Suprapubic skin (tissue), 4 donors: ENCODE measurements at regions not wholly inside any gene's neighbourhood (a gene's known extent, or its start where the extent isn't known, plus 50 kb on each side); places are given as distances from the start of the nearest gene placed in this dataset.

ENCODE experiments used
- DNase-seq, 2 donors: peaks; one replicate each; pipeline ENCODE4 v3.0.0-alpha.2; 2019; ENCODE audit warnings: low spot score in 2 of 2
- H3K27ac ChIP-seq: fragments of 200-600 bp; sonication (generic); one replicate; pipeline ENCODE4 v1.5.1; 2019
- H3K27me3 ChIP-seq: fragments of 200-600 bp; sonication (generic); one replicate; pipeline ENCODE4 v1.5.1; 2019
- H3K36me3 ChIP-seq: fragments of 200-600 bp; sonication (generic); one replicate; pipeline ENCODE4 v1.5.1; 2019
- H3K4me1 ChIP-seq: fragments of 200-600 bp; sonication (generic); one replicate; pipeline ENCODE4 v1.5.1; 2019
- H3K4me3 ChIP-seq: fragments of 200-600 bp; sonication (generic); one replicate; pipeline ENCODE4 v1.5.1; 2019; ENCODE audit warnings: mild to moderate bottlenecking
- H3K9me3 ChIP-seq: fragments of 200-600 bp; sonication (generic); one replicate; pipeline ENCODE4 v1.5.1; 2019
- CTCF ChIP-seq, 2 donors: fragments of 200-600 bp in 1 of 2; fragments of 450-650 bp in 1 of 2; sonication (generic) in 1 of 2; IDR thresholded peaks; one replicate each; pipeline ENCODE4 v1.5.1; 2016 to 2019; ENCODE audit warnings: antibody characterized with exemption in 2 of 2, mild to moderate bottlenecking in 1 of 2, moderate library complexity in 1 of 2
- EP300 ChIP-seq: sonication (generic); formaldehyde crosslinking; IDR thresholded peaks from one replicate; pipeline ENCODE4 v1.6.1; 2017; ENCODE audit warnings: antibody characterized with exemption
- POLR2A ChIP-seq, 2 donors: fragments of 450-650 bp; IDR thresholded peaks; one replicate each; pipeline ENCODE4 v1.6.1; 2017; ENCODE audit warnings: antibody characterized with exemption in 2 of 2, mild to moderate bottlenecking in 2 of 2, moderate library complexity in 2 of 2
- POLR2AphosphoS5 ChIP-seq, 3 donors: sonication (generic); formaldehyde crosslinking; IDR thresholded peaks; one replicate each; pipeline ENCODE4 v1.6.1; 2017; ENCODE audit warnings: antibody characterized with exemption in 3 of 3
- WGBS: methylation state at CpG from one replicate; pipeline ENCODE4 v1.1.5; 2018; 5-methylcytosine and 5-hydroxymethylcytosine counted together

- TF ChIP-seq POLR2AphosphoS5 (IDR thresholded peaks at IDR 0.05) (no peak), POLR2A (IDR thresholded peaks at IDR 0.05) (no peak), CTCF (IDR thresholded peaks at IDR 0.05) (no peak), EP300 (no peak)
- H3K4me3 ChIP-seq = no peak overlapping the region
Observed at GRCh38 chr9:30972654-30973053, 1411.8 kb upstream of the ACO1 start.

GRCh38 chr9:30977965-30978364 is 1406.5 kb upstream of the ACO1 start:
- Histone ChIP-seq H3K9me3 (peaks cover 5% of the 10 kb centered on the region), H3K36me3 (no peaks in the 10 kb centered on the region), H3K27me3 (no peaks in the 10 kb centered on the region), H3K4me1 (no peaks in the 10 kb centered on the region), H3K4me3 (no peak overlapping the region), H3K27ac (no peak overlapping the region)
- 100% methylated on average over 1 of the region's 1 CpG for WGBS
- TF ChIP-seq POLR2AphosphoS5 (IDR thresholded peaks at IDR 0.05) = no peak
- no peak for TF ChIP-seq EP300
- TF ChIP-seq CTCF (IDR thresholded peaks at IDR 0.05) = no peak
- TF ChIP-seq POLR2A (IDR thresholded peaks at IDR 0.05) = no peak
- DNase-seq = no peak

More at GRCh38 chr9:30972654-30973053, 1411.8 kb upstream of the ACO1 start:
- H3K4me1 ChIP-seq = no peaks in the 10 kb centered on the region
- H3K36me3 ChIP-seq = no peaks in the 10 kb centered on the region
- no peak for DNase-seq
- H3K9me3 ChIP-seq = no peaks in the 10 kb centered on the region
- no peak overlapping the region for H3K27ac ChIP-seq
- H3K27me3 ChIP-seq = no peaks in the 10 kb centered on the region

GRCh38 chr9:30982301-30982700 is 1402.1 kb upstream of the ACO1 start:
- TF ChIP-seq POLR2A (IDR thresholded peaks at IDR 0.05) (no peak), POLR2AphosphoS5 (IDR thresholded peaks at IDR 0.05) (no peak), EP300 (no peak), CTCF (IDR thresholded peaks at IDR 0.05) (no peak)
- H3K36me3 ChIP-seq = no peaks in the 10 kb centered on the region
- H3K4me1 ChIP-seq = no peaks in the 10 kb centered on the region
- no peak overlapping the region for H3K27ac ChIP-seq
- DNase-seq = no peak
- 66% methylated on average over 3 of the region's 3 CpGs for WGBS
- H3K27me3 ChIP-seq = no peaks in the 10 kb centered on the region
- no peak overlapping the region for H3K4me3 ChIP-seq
- peaks cover 10% of the 10 kb centered on the region for H3K9me3 ChIP-seq

- Histone ChIP-seq H3K27me3 (no peaks in the 10 kb centered on the region), H3K36me3 (no peaks in the 10 kb centered on the region), H3K27ac (no peak overlapping the region), H3K4me3 (no peak overlapping the region), H3K9me3 (no peaks in the 10 kb centered on the region), H3K4me1 (no peaks in the 10 kb centered on the region)
- WGBS = 53% methylated on average over 5 of the region's 5 CpGs
- no peak for DNase-seq
- TF ChIP-seq CTCF (IDR thresholded peaks at IDR 0.05) (no peak), POLR2A (IDR thresholded peaks at IDR 0.05) (no peak), POLR2AphosphoS5 (IDR thresholded peaks at IDR 0.05) (no peak), EP300 (no peak)
Observed at GRCh38 chr9:30995956-30996738, 1388.3 kb upstream of the ACO1 start.

GRCh38 chr9:30996761-30997160 is 1387.7 kb upstream of the ACO1 start:
- no peak overlapping the region for H3K27ac ChIP-seq
- no peaks in the 10 kb centered on the region for H3K9me3 ChIP-seq
- H3K36me3 ChIP-seq = no peaks in the 10 kb centered on the region
- no peaks in the 10 kb centered on the region for H3K27me3 ChIP-seq
- 50% methylated on average over 1 of the region's 1 CpG for WGBS
- DNase-seq = no peak
- no peak overlapping the region for H3K4me3 ChIP-seq
- H3K4me1 ChIP-seq = no peaks in the 10 kb centered on the region
- no peak for TF ChIP-seq POLR2AphosphoS5 (IDR thresholded peaks at IDR 0.05)
- no peak for TF ChIP-seq POLR2A (IDR thresholded peaks at IDR 0.05)
- no peak for TF ChIP-seq EP300
- TF ChIP-seq CTCF (IDR thresholded peaks at IDR 0.05) = no peak
